ENCODE measurements at regions not wholly inside any gene's neighbourhood (a gene's known extent, or its start where the extent isn't known, plus 50 kb on each side); places are given as distances from the start of the nearest gene placed in this dataset.

- no peak overlapping the region for H3K4me3 ChIP-seq (ENCODE audit: low read depth, low read length)
- CTCF ChIA-PET: no interaction called here
- no peak for DNase-seq (ENCODE audit: low read depth, low spot score)
- POLR2A ChIA-PET: no interaction called here
- no peak for TF ChIP-seq CTCF (IDR thresholded peaks at IDR 0.05; ENCODE audit: insufficient read depth, low read length, missing control alignments)
Observed at GRCh38 chr10:118910702-118911101, 118.8 kb upstream of the NANOS1 start.

DNA sequence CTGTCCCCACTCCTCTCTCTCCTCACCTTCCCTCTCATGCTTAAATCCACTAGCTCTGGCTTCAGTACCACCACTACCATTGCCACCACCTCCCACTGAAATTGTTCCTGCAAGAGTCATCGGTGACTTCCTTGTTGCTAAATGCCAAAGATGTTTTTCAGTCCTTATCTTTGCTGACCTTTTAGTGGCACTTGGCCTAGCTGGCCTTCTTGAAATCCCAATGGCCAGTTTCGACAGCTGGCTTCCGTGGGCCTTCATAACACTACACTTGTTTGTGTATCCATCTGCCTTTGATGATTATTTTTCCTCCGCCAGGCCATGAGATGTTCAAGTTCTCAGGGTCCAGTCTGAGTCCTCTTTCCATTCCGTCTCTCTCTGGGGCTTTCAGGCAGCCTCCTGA, 118.2 kb upstream of the NANOS1 start:
- TF ChIP-seq CTCF (IDR thresholded peaks at IDR 0.05; ENCODE audit: insufficient read depth, low read length, missing control alignments): no peak
- DNase-seq (ENCODE audit: low read depth, low spot score): no peak
- H3K4me3 ChIP-seq (ENCODE audit: low read depth, low read length): no peak overlapping the region
- POLR2A ChIA-PET: no interaction called here
- CTCF ChIA-PET: no interaction called here

DNA sequence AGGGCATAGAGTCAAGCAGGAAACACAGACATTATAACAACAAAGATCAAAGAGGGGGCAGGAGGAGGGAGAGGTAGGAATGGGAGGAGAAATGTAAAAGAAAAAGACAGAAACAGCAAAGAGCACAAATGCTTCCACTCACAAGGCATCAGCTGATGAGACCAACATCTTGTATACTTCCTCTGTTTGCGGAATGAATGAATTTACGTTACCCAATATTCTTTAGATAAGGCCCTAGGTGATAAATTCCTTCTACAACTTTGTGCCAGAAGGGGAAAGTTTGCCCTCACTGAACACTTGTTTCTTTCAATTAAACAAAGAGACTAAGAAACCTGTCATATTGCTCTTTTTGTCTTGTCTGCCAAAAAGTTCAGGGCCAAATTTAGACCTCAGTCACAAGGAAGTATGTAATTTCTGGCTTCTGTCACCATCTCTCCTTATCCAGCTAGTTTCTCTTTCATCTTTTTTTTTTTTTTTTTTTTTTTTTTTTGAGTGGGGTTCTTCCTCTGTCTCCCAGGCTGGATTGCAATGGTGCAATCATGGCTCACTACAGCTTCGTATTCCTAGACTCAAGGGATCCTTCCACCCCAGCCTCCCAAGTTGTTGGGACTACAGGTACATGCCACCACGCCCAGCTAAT, 116.4 kb upstream of the NANOS1 start:
- ChIA-PET CTCF (no interaction called here), POLR2A (no interaction called here)
- TF ChIP-seq CTCF (IDR thresholded peaks at IDR 0.05; ENCODE audit: insufficient read depth, low read length, missing control alignments): no peak
- no peak overlapping the region for H3K4me3 ChIP-seq (ENCODE audit: low read depth, low read length)
- DNase-seq (ENCODE audit: low read depth, low spot score): no peak

GRCh38 chr10:118913825-118914224, 115.7 kb upstream of the NANOS1 start:
- no peak overlapping the region for H3K4me3 ChIP-seq (ENCODE audit: low read depth, low read length)
- POLR2A ChIA-PET: no interaction called here
- TF ChIP-seq CTCF (IDR thresholded peaks at IDR 0.05; ENCODE audit: insufficient read depth, low read length, missing control alignments): no peak
- CTCF ChIA-PET: no interaction called here
- no peak for DNase-seq (ENCODE audit: low read depth, low spot score)

- TF ChIP-seq CTCF (IDR thresholded peaks at IDR 0.05; ENCODE audit: insufficient read depth, low read length, missing control alignments): no peak
- ChIA-PET CTCF (no interaction called here), POLR2A (no interaction called here)
- no peak for DNase-seq (ENCODE audit: low read depth, low spot score)
- H3K4me3 ChIP-seq (ENCODE audit: low read depth, low read length): no peak overlapping the region
Observed at GRCh38 chr10:118914629-118915028, 114.9 kb upstream of the NANOS1 start.

DNA sequence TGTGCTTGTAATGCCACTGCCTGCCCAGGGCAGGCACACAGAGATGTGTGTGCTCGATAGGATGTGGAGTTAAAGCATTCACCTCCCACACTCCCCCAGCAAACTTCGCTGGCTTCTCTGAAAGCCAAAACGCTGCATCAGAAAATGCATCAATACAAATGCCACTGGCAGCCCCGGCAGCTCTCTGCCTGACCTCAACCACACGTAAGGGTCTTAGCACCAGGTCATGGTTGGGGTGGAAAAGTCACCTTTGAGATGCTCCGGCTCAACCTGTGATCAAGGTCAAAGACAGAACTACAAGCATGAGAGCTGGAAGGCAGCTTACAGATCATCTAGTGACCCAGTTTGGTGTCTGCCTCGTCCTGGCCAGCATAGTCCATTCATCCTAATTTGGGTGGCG, 114.4 kb upstream of the NANOS1 start:
- POLR2A ChIA-PET: no interaction called here
- H3K4me3 ChIP-seq (ENCODE audit: low read depth, low read length): no peak overlapping the region
- no peak for TF ChIP-seq CTCF (IDR thresholded peaks at IDR 0.05; ENCODE audit: insufficient read depth, low read length, missing control alignments)
- no peak for DNase-seq (ENCODE audit: low read depth, low spot score)
- CTCF ChIA-PET: no interaction called here

Data from AG04449 (cell line).